HEK293 (cell line): ENCODE measurements at regions not wholly inside any gene's neighbourhood (a gene's known extent, or its start where the extent isn't known, plus 50 kb on each side); places are given as distances from the start of the nearest gene placed in this dataset.

ENCODE experiments used
- CTCF ChIA-PET: fragments of 350-600 bp; formaldehyde crosslinking; extraction: SDS; loops from one replicate; lab custom pipeline; 2021; ENCODE audit warnings: antibody characterized with exemption; lab: Yijun Ruan, JAX
- POLR2A ChIA-PET: fragments of 300-600 bp; formaldehyde crosslinking; extraction: SDS; loops from one replicate; lab custom pipeline; 2020; ENCODE audit warnings: antibody characterized with exemption, inconsistent platforms; lab: Yijun Ruan, JAX
- H3K27ac ChIP-seq: fragments of 200-500 bp; sonication (Bioruptor generic); 2 replicates; pipeline ENCODE4 v1.5.1; 2014; ENCODE audit warnings: low read depth, low read length, control low read depth, inconsistent platforms; ENCODE audit errors: extremely low read depth
- H3K36me3 ChIP-seq, 2 experiments: fragments of 200-500 bp in 1 of 2; sonication (Bioruptor generic) in 1 of 2; 1 replicate in 1 of 2; 2 replicates in 1 of 2; pipeline ENCODE4 v1.5.1; 2014 to 2017; ENCODE audit warnings: inconsistent platforms in 2 of 2, low read length in 2 of 2; ENCODE audit not compliant: control insufficient read depth in 2 of 2, insufficient read depth in 1 of 2
- H3K4me1 ChIP-seq: fragments of 200-500 bp; sonication (Bioruptor generic); 2 replicates; pipeline ENCODE4 v1.5.1; 2014; ENCODE audit warnings: mild to moderate bottlenecking, low read length, inconsistent platforms; ENCODE audit not compliant: control insufficient read depth, insufficient read depth
- H3K4me3 ChIP-seq: 2 replicates; pipeline ENCODE4 v1.5.1; 2011; ENCODE audit warnings: low read depth, mild to moderate bottlenecking, control low read depth, low read length, moderate library complexity
- H3K9me3 ChIP-seq: fragments of 200-500 bp; sonication (Bioruptor generic); 2 replicates; pipeline ENCODE4 v1.5.1; 2014; ENCODE audit warnings: low read depth, low read length, inconsistent platforms; ENCODE audit not compliant: control insufficient read depth, insufficient read depth
- BCL11A ChIP-seq: fragments of 450-650 bp; formaldehyde crosslinking; IDR thresholded peaks from 2 replicates; pipeline ENCODE4 v1.5.1; 2016; ENCODE audit warnings: low read depth, missing biosample characterization, missing genetic modification characterization
- HOXC10 ChIP-seq: sonication (generic); formaldehyde crosslinking; IDR thresholded peaks from 2 replicates; pipeline ENCODE4 v1.8.1; 2023; ENCODE audit warnings: mild to moderate bottlenecking, missing genetic modification reagents
- INSM2 ChIP-seq: fragments of 450-650 bp; formaldehyde crosslinking; IDR thresholded peaks from 2 replicates; pipeline ENCODE4 v1.5.1; 2016; ENCODE audit warnings: missing biosample characterization, missing genetic modification characterization
- MZF1 ChIP-seq: fragments of 450-650 bp; formaldehyde crosslinking; IDR thresholded peaks from 2 replicates; pipeline ENCODE4 v1.5.1; 2017; ENCODE audit warnings: missing biosample characterization, missing genetic modification characterization, borderline replicate concordance
- OVOL3 ChIP-seq: fragments of 450-650 bp; formaldehyde crosslinking; IDR thresholded peaks from 2 replicates; pipeline ENCODE4 v1.5.1; 2016; ENCODE audit warnings: missing biosample characterization, missing genetic modification characterization
- ZBTB8A ChIP-seq: fragments of 450-650 bp; formaldehyde crosslinking; IDR thresholded peaks from 2 replicates; pipeline ENCODE4 v1.5.1; 2016; ENCODE audit warnings: missing biosample characterization, missing genetic modification characterization
- ZIC2 ChIP-seq: fragments of 450-650 bp; formaldehyde crosslinking; IDR thresholded peaks from 2 replicates; pipeline ENCODE4 v1.5.1; 2016; ENCODE audit warnings: missing biosample characterization, missing genetic modification characterization
- ZNF157 ChIP-seq: fragments of 450-650 bp; formaldehyde crosslinking; IDR thresholded peaks from 2 replicates; pipeline ENCODE4 v1.5.1; 2016; ENCODE audit warnings: missing biosample characterization, missing genetic modification characterization
- ZNF16 ChIP-seq: fragments of 450-650 bp; formaldehyde crosslinking; IDR thresholded peaks from 2 replicates; pipeline ENCODE4 v1.5.1; 2016; ENCODE audit warnings: low read depth, missing biosample characterization, missing genetic modification characterization
- ZNF202 ChIP-seq: fragments of 450-650 bp; formaldehyde crosslinking; IDR thresholded peaks from 2 replicates; pipeline ENCODE4 v1.5.1; 2016; ENCODE audit warnings: missing biosample characterization, missing genetic modification characterization, borderline replicate concordance
- ZNF274 ChIP-seq, 2 experiments: fragments of 200-500 bp in 1 of 2; fragments of 450-650 bp in 1 of 2; sonication (Bioruptor generic) in 1 of 2; formaldehyde crosslinking in 1 of 2; IDR thresholded peaks; 2 replicates each; pipeline versions ENCODE4 v1.5.1 to v1.6.1; 2014 to 2016; ENCODE audit warnings: borderline replicate concordance in 1 of 2, inconsistent platforms in 1 of 2, low read length in 1 of 2, missing biosample characterization in 1 of 2, missing genetic modification characterization in 1 of 2
- ZNF341 ChIP-seq: fragments of 450-650 bp; formaldehyde crosslinking; IDR thresholded peaks from 2 replicates; pipeline ENCODE4; 2016; ENCODE audit warnings: low read depth, missing biosample characterization, missing genetic modification characterization
- ZNF416 ChIP-seq: fragments of 450-650 bp; formaldehyde crosslinking; IDR thresholded peaks from 2 replicates; pipeline ENCODE4 v1.5.1; 2016; ENCODE audit warnings: missing biosample characterization, missing genetic modification characterization
- ZNF514 ChIP-seq: fragments of 450-650 bp; formaldehyde crosslinking; IDR thresholded peaks from 2 replicates; pipeline ENCODE4 v1.5.1; 2016; ENCODE audit warnings: missing biosample characterization, missing genetic modification characterization
- ZNF518A ChIP-seq: fragments of 450-650 bp; formaldehyde crosslinking; conservative IDR thresholded peaks from 2 replicates; pipeline ENCODE4 v1.5.1; 2016; ENCODE audit warnings: low read depth, missing biosample characterization, missing genetic modification characterization
- ZNF544 ChIP-seq: fragments of 450-650 bp; formaldehyde crosslinking; IDR thresholded peaks from 2 replicates; pipeline ENCODE4 v1.5.0; 2017; ENCODE audit warnings: missing biosample characterization, missing genetic modification characterization
- ZNF629 ChIP-seq: fragments of 450-650 bp; formaldehyde crosslinking; IDR thresholded peaks from 2 replicates; pipeline ENCODE4 v1.5.1; 2017; ENCODE audit warnings: missing biosample characterization, missing genetic modification characterization
- ZNF704 ChIP-seq: fragments of 450-650 bp; formaldehyde crosslinking; IDR thresholded peaks from 2 replicates; pipeline ENCODE4 v1.5.1; 2016; ENCODE audit warnings: missing biosample characterization, missing genetic modification characterization
- ZNF76 ChIP-seq: fragments of 450-650 bp; formaldehyde crosslinking; IDR thresholded peaks from 2 replicates; pipeline ENCODE4; 2016; ENCODE audit warnings: low read depth, missing biosample characterization, missing genetic modification characterization, borderline replicate concordance
- ZSCAN30 ChIP-seq: fragments of 450-650 bp; IDR thresholded peaks from 2 replicates; pipeline ENCODE4 v1.5.1; 2018; ENCODE audit warnings: missing biosample characterization, mild to moderate bottlenecking, missing genetic modification characterization, moderate library complexity

- TF ChIP-seq ZNF202 (tag by site-specific recombination) (no peak), HOXC10 (CRISPR knock-in tag) (no peak)
Measured at GRCh38 chr2:217725409-217725808, 277.4 kb downstream of the TNS1 start (continued).

GRCh38 chr2:217724471-217724870 is 278.3 kb downstream of the TNS1 start:
- TF ChIP-seq BCL11A (no peak), ZNF157 (no peak), OVOL3 (no peak)
- CTCF ChIA-PET, result interaction anchor here (0.6 to 1.6 kb wide), 2 partner anchors 12 to 32 kb away, joined by 5 to 6 read pairs; no protein-coding TSS in a partner anchor
- Histone ChIP-seq H3K27ac (no peak overlapping the region), H3K4me1 (no peaks in the 10 kb centered on the region), H3K9me3 (no peaks in the 10 kb centered on the region), H3K4me3 (no peak overlapping the region), H3K36me3 (no peaks in the 10 kb centered on the region)
- POLR2A ChIA-PET, result no interaction called here

- ChIA-PET POLR2A (interaction anchor here (0.7 kb wide), 1 partner anchor 218 kb away, joined by 11 read pairs; no protein-coding TSS in a partner anchor), CTCF (interaction anchor here (1.0 to 2.3 kb wide), 4 partner anchors 9 to 73 kb away, joined by 3 to 16 read pairs (median 4); no protein-coding TSS in a partner anchor)
- H3K36me3 ChIP-seq, result no peaks in the 10 kb centered on the region
- H3K4me3 ChIP-seq, result no peak overlapping the region
- no peaks in the 10 kb centered on the region for H3K4me1 ChIP-seq
- no peak overlapping the region for H3K27ac ChIP-seq
- H3K9me3 ChIP-seq, result no peaks in the 10 kb centered on the region
- TF ChIP-seq HOXC10 (CRISPR knock-in tag) (no peak), ZNF704 (tag by site-specific recombination) (no peak), ZNF76 (tag by site-specific recombination) (no peak), ZBTB8A (tag by site-specific recombination) (no peak), ZIC2 (no peak), ZSCAN30 (no peak), MZF1 (tag by site-specific recombination) (no peak), ZNF544 (tag by site-specific recombination) (no peak), ZNF514 (tag by site-specific recombination) (no peak), ZNF274 (IDR thresholded peaks at IDR 0.05; ENCODE audit: low read length) (no peak), ZNF274 (tag by site-specific recombination; IDR thresholded peaks at IDR 0.05; ENCODE audit: borderline replicate concordance) (no peak), ZNF518A (tag by site-specific recombination) (no peak), ZNF629 (tag by site-specific recombination) (no peak), INSM2 (no peak), ZNF416 (tag by site-specific recombination) (no peak), ZNF341 (tag by site-specific recombination) (no peak), ZNF16 (tag by site-specific recombination) (no peak)
Measured at GRCh38 chr2:217723981-217724380, 278.8 kb downstream of the TNS1 start.
